Tibial artery (tissue), 4 donors: ENCODE measurements at regions not wholly inside any gene's neighbourhood (a gene's known extent, or its start where the extent isn't known, plus 50 kb on each side); places are given as distances from the start of the nearest gene placed in this dataset.

Experiments
- DNase-seq, 2 donors: peaks; one replicate each; pipeline ENCODE4 v3.0.0-alpha.2; 2019
- H3K27ac ChIP-seq, 2 donors: fragments of 200-600 bp; sonication (generic) in 1 of 2; 1 replicate in 1 of 2; 2 replicates in 1 of 2; pipeline ENCODE4 v1.5.1; 2018 to 2019; ENCODE audit warnings: mild to moderate bottlenecking in 1 of 2
- H3K27me3 ChIP-seq, 2 donors: fragments of 200-600 bp; sonication (generic) in 1 of 2; one replicate each; pipeline versions ENCODE4 v1.5.1 to v1.6.0; 2016 to 2019
- H3K36me3 ChIP-seq, 3 donors: fragments of 200-600 bp; sonication (generic) in 2 of 3; one replicate each; pipeline ENCODE4 v1.5.1; 2016 to 2019; ENCODE audit warnings: mild to moderate bottlenecking in 2 of 3
- H3K4me1 ChIP-seq, 4 donors: fragments of 200-600 bp; sonication (generic) in 2 of 4; 1 replicate in 3 of 4; 2 replicates in 1 of 4; pipeline ENCODE4 v1.5.1; 2016 to 2019
- H3K4me3 ChIP-seq, 2 donors: fragments of 200-600 bp; sonication (generic) in 1 of 2; 1 replicate in 1 of 2; 2 replicates in 1 of 2; pipeline ENCODE4 v1.5.1; 2018 to 2019; ENCODE audit warnings: mild to moderate bottlenecking in 2 of 2
- H3K9me3 ChIP-seq, 3 donors: fragments of 200-600 bp; sonication (generic) in 1 of 3; one replicate each; pipeline ENCODE4 v1.5.1; 2016 to 2019
- CTCF ChIP-seq, 2 experiments: fragments of 200-600 bp in 1 of 2; fragments of 450-650 bp in 1 of 2; IDR thresholded peaks; one replicate each; pipeline ENCODE4 v1.5.1; 2017 to 2019; ENCODE audit warnings: antibody characterized with exemption in 2 of 2, mild to moderate bottlenecking in 1 of 2, moderate library complexity in 1 of 2
- intact Hi-C: fragments of 100-400 bp; cut with DNase I; formaldehyde crosslinking; loops from one replicate; pipeline ENCODE4 v1.15.0; 2023; ENCODE audit warnings: low total_unique reads

GRCh38 chr16:65641049-65641761 lies 519.3 kb upstream of the CDH11 start:
- H3K27me3 ChIP-seq, result no peaks in the 10 kb centered on the region
- no peaks in the 10 kb centered on the region for H3K9me3 ChIP-seq
- no peak overlapping the region for H3K4me3 ChIP-seq
- H3K36me3 ChIP-seq, result no peaks in the 10 kb centered on the region
- intact Hi-C loops, result no loop called here
- no peaks in the 10 kb centered on the region for H3K4me1 ChIP-seq
- DNase-seq, result no peak
- H3K27ac ChIP-seq, result no peak overlapping the region
- TF ChIP-seq CTCF (IDR thresholded peaks at IDR 0.05), result no peak

GRCh38 chr16:65634833-65635232 lies 513.0 kb upstream of the CDH11 start:
- DNase-seq, result no peak
- Histone ChIP-seq H3K36me3 (no peaks in the 10 kb centered on the region), H3K27ac (no peak overlapping the region), H3K27me3 (peaks cover 0 to 4% of the 10 kb centered on the region in 2 donors), H3K9me3 (no peaks in the 10 kb centered on the region), H3K4me3 (no peak overlapping the region), H3K4me1 (no peaks in the 10 kb centered on the region)
- intact Hi-C loops, result no loop called here
- TF ChIP-seq CTCF (IDR thresholded peaks at IDR 0.05), result no peak

GRCh38 chr16:65634291-65634690 lies 512.4 kb upstream of the CDH11 start:
- DNase-seq, result no peak
- no peak for TF ChIP-seq CTCF (IDR thresholded peaks at IDR 0.05)
- Histone ChIP-seq H3K4me1 (no peaks in the 10 kb centered on the region), H3K4me3 (no peak overlapping the region), H3K27ac (no peak overlapping the region), H3K36me3 (no peaks in the 10 kb centered on the region), H3K27me3 (peaks cover 0 to 4% of the 10 kb centered on the region in 2 donors), H3K9me3 (no peaks in the 10 kb centered on the region)
- intact Hi-C loops, result no loop called here

- no peaks in the 10 kb centered on the region for H3K9me3 ChIP-seq
- H3K27ac ChIP-seq, result no peak overlapping the region
- TF ChIP-seq CTCF (IDR thresholded peaks at IDR 0.05), result no peak
- H3K4me3 ChIP-seq, result no peak overlapping the region
- intact Hi-C loops, result no loop called here
- H3K36me3 ChIP-seq, result no peaks in the 10 kb centered on the region
- H3K27me3 ChIP-seq, result no peaks in the 10 kb centered on the region
- H3K4me1 ChIP-seq, result no peaks in the 10 kb centered on the region
- no peak for DNase-seq
Measured at GRCh38 chr16:65624666-65625065, 502.8 kb upstream of the CDH11 start.

GRCh38 chr16:65624229-65624628 lies 502.4 kb upstream of the CDH11 start:
- TF ChIP-seq CTCF (IDR thresholded peaks at IDR 0.05), result no peak
- no peaks in the 10 kb centered on the region for H3K9me3 ChIP-seq
- no peaks in the 10 kb centered on the region for H3K4me1 ChIP-seq
- H3K4me3 ChIP-seq, result no peak overlapping the region
- no peak overlapping the region for H3K27ac ChIP-seq
- intact Hi-C loops, result no loop called here
- H3K27me3 ChIP-seq, result no peaks in the 10 kb centered on the region
- DNase-seq, result no peak
- no peaks in the 10 kb centered on the region for H3K36me3 ChIP-seq

- TF ChIP-seq CTCF (IDR thresholded peaks at IDR 0.05), result no peak
- Histone ChIP-seq H3K4me1 (no peaks in the 10 kb centered on the region), H3K27ac (no peak overlapping the region), H3K4me3 (no peak overlapping the region), H3K27me3 (no peaks in the 10 kb centered on the region), H3K9me3 (no peaks in the 10 kb centered on the region), H3K36me3 (no peaks in the 10 kb centered on the region)
- DNase-seq, result no peak
- intact Hi-C loops, result no loop called here
Measured at GRCh38 chr16:65622871-65623270, 501.0 kb upstream of the CDH11 start.
